ENCODE measurements at regions not wholly inside any gene's neighbourhood (a gene's known extent, or its start where the extent isn't known, plus 50 kb on each side); places are given as distances from the start of the nearest gene placed in this dataset.

DNA sequence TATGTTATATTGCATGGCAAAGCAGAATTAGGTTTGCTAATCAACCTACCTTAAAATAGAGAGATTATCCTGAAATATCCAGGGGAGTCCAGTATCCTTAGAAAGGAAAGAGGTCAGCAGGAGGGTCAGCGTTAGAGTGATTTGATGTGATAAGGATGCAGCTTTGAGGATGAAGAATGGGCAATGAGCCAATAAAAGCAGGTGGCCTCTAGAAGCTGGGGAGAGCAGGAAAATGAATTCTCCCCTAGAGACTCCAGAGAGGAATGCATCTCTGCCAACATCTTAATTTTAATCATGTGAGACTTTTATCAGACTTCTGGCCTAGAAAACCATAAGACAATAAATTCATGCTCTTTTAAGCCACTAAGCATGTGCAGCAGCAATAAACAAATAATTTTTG, 65.7 kb upstream of the SYK start:
- TF ChIP-seq, protein P1, sequence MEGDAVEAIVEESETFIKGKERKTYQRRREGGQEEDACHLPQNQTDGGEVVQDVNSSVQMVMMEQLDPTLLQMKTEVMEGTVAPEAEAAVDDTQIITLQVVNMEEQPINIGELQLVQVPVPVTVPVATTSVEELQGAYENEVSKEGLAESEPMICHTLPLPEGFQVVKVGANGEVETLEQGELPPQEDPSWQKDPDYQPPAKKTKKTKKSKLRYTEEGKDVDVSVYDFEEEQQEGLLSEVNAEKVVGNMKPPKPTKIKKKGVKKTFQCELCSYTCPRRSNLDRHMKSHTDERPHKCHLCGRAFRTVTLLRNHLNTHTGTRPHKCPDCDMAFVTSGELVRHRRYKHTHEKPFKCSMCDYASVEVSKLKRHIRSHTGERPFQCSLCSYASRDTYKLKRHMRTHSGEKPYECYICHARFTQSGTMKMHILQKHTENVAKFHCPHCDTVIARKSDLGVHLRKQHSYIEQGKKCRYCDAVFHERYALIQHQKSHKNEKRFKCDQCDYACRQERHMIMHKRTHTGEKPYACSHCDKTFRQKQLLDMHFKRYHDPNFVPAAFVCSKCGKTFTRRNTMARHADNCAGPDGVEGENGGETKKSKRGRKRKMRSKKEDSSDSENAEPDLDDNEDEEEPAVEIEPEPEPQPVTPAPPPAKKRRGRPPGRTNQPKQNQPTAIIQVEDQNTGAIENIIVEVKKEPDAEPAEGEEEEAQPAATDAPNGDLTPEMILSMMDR (IDR thresholded peaks at IDR 0.05; ENCODE audit: low read length): no peak
- no peak for TF ChIP-seq EZH2phosphoT487 (IDR thresholded peaks at IDR 0.05; ENCODE audit: low read length)

All from MM.1S (cell line).